Smooth muscle cell (in vitro differentiated cells): ENCODE measurements at regions not wholly inside any gene's neighbourhood (a gene's known extent, or its start where the extent isn't known, plus 50 kb on each side); places are given as distances from the start of the nearest gene placed in this dataset.

ENCODE experiments used
- DNase-seq: peaks from one replicate; lab custom pipeline; 2025; ENCODE audit not compliant: unreplicated experiment; lab: John Stamatoyannopoulos, UW
- H2AFZ ChIP-seq: fragments of 200-600 bp; sonication (generic); 2 replicates; pipeline ENCODE4 v1.6.0; 2016; ENCODE audit warnings: antibody characterized with exemption, low read depth, mild to moderate bottlenecking
- H3F3A ChIP-seq: fragments of 200-600 bp; sonication (generic); 2 replicates; pipeline ENCODE4 v1.6.0; 2017; ENCODE audit warnings: antibody characterized with exemption, low read depth
- H3K27ac ChIP-seq: fragments of 200-600 bp; sonication (generic); 2 replicates; pipeline ENCODE4 v1.5.1; 2016; ENCODE audit warnings: low read depth, mild to moderate bottlenecking
- H3K27me3 ChIP-seq: fragments of 200-600 bp; sonication (generic); 2 replicates; pipeline ENCODE4 v1.6.1; 2016; ENCODE audit warnings: low read depth, mild to moderate bottlenecking
- H3K36me3 ChIP-seq: fragments of 200-600 bp; sonication (generic); 2 replicates; pipeline ENCODE4 v1.5.1; 2016; ENCODE audit warnings: low read depth
- H3K4me1 ChIP-seq: fragments of 200-600 bp; sonication (generic); 2 replicates; pipeline ENCODE4 v1.5.1; 2016; ENCODE audit warnings: low read depth
- H3K4me2 ChIP-seq: fragments of 200-600 bp; sonication (generic); 2 replicates; pipeline ENCODE4 v1.6.0; 2016; ENCODE audit warnings: mild to moderate bottlenecking
- H3K4me3 ChIP-seq: fragments of 200-600 bp; sonication (generic); 2 replicates; pipeline ENCODE4 v1.5.1; 2016; ENCODE audit warnings: mild to moderate bottlenecking
- H3K79me2 ChIP-seq: fragments of 200-600 bp; sonication (generic); 2 replicates; pipeline ENCODE4 v1.6.0; 2016; ENCODE audit warnings: low read depth, mild to moderate bottlenecking
- H3K9ac ChIP-seq: fragments of 200-600 bp; sonication (generic); 2 replicates; pipeline ENCODE4 v1.6.0; 2016; ENCODE audit warnings: low read depth
- H3K9me3 ChIP-seq: fragments of 200-600 bp; sonication (generic); replicated peaks from 2 replicates; pipeline ENCODE4 v1.5.1; 2016; ENCODE audit warnings: low read depth
- H4K20me1 ChIP-seq: fragments of 200-600 bp; sonication (generic); 2 replicates; pipeline ENCODE4 v1.6.0; 2016; ENCODE audit warnings: low read depth
- WGBS: methylation state at CpG from one replicate; pipeline ENCODE4 v1.1.7; 2016; ENCODE audit warnings: low lambda C conversion rate; 5-methylcytosine and 5-hydroxymethylcytosine counted together
- TF ChIP-seq, protein P1 (sequence below): fragments of 200-600 bp; sonication (generic); IDR thresholded peaks from 2 replicates; pipeline ENCODE4 v1.5.1; 2017; ENCODE audit warnings: borderline replicate concordance, mild to moderate bottlenecking, antibody characterized with exemption; ENCODE audit not compliant: insufficient read depth, poor library complexity, severe bottlenecking

DNA sequence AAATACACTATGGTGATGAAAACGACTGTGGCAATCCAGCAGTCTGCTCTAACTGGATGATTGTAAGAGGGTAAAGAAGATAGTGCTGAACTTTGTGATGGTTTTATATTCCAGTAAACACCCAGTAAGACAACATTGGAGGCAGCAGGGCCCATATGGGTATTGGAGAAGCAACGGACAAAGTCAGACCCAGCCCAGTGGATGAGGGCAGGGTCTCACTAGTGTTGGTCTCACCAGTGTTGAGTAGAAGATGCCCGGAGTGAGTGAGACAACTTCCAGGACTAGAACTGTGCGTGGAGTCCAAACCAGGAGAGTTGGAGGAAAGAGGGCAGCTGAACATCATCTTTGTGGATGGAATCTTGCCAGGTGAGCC, 71.9 kb upstream of the CELF4 start:
- H4K20me1 ChIP-seq = no peaks in the 10 kb centered on the region
- H3K36me3 ChIP-seq = no peaks in the 10 kb centered on the region
- no peak overlapping the region for H3K4me3 ChIP-seq
- WGBS = 92% methylated on average over 4 of the region's 4 CpGs
- no peak for DNase-seq
- H3K27me3 ChIP-seq = no peaks in the 10 kb centered on the region
- H3K4me1 ChIP-seq = peaks cover 7% of the 10 kb centered on the region
- no peaks in the 10 kb centered on the region for H3K9me3 ChIP-seq
- TF ChIP-seq, protein P1, sequence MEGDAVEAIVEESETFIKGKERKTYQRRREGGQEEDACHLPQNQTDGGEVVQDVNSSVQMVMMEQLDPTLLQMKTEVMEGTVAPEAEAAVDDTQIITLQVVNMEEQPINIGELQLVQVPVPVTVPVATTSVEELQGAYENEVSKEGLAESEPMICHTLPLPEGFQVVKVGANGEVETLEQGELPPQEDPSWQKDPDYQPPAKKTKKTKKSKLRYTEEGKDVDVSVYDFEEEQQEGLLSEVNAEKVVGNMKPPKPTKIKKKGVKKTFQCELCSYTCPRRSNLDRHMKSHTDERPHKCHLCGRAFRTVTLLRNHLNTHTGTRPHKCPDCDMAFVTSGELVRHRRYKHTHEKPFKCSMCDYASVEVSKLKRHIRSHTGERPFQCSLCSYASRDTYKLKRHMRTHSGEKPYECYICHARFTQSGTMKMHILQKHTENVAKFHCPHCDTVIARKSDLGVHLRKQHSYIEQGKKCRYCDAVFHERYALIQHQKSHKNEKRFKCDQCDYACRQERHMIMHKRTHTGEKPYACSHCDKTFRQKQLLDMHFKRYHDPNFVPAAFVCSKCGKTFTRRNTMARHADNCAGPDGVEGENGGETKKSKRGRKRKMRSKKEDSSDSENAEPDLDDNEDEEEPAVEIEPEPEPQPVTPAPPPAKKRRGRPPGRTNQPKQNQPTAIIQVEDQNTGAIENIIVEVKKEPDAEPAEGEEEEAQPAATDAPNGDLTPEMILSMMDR = no peak
- H3K79me2 ChIP-seq = no peaks in the 10 kb centered on the region
- no peak overlapping the region for H2AFZ ChIP-seq
- no peak overlapping the region for H3K27ac ChIP-seq
- no peak overlapping the region for H3K4me2 ChIP-seq
- no peak overlapping the region for H3K9ac ChIP-seq
- no peaks in the 10 kb centered on the region for H3F3A ChIP-seq

DNA sequence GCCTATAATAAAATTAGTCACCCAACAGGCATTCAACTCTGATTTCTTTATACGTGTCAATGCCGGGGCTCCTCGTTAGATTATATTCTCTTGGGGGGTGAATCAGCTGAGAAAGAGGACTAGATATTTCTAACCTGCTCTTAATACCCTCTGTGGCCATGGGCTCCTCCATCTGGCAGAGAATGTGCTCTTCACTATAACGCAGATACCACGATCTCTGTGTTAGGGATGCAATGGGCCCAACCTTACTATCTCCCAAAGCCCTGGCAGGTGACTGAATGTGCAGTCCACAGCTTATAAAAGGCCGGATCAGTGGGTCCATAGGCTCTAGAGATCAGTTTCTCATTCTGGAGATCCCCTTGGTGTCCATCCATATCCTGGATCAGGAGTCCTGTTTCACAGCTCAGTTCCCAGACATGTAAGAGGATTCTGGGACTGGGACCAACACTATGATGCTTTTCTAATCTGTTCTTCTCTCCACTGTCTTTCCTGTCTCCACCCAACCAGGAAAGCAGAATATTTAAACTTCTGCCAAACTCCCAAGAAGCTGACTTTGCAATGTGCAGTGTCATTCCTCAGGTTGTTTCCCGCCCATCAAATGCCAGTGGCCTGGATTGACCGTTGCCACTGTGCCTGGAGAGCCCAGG, 71.4 kb upstream of the CELF4 start:
- 87% methylated on average over 8 of the region's 8 CpGs for WGBS
- no peaks in the 10 kb centered on the region for H3K79me2 ChIP-seq
- H3K27me3 ChIP-seq = no peaks in the 10 kb centered on the region
- no peak overlapping the region for H2AFZ ChIP-seq
- H3F3A ChIP-seq = no peaks in the 10 kb centered on the region
- no peaks in the 10 kb centered on the region for H3K9me3 ChIP-seq
- TF ChIP-seq, protein P1 = no peak
- DNase-seq = no peak
- no peak overlapping the region for H3K4me2 ChIP-seq
- H4K20me1 ChIP-seq = no peaks in the 10 kb centered on the region
- no peak overlapping the region for H3K9ac ChIP-seq
- no peak overlapping the region for H3K4me3 ChIP-seq
- no peak overlapping the region for H3K27ac ChIP-seq
- peaks cover 7% of the 10 kb centered on the region for H3K4me1 ChIP-seq
- no peaks in the 10 kb centered on the region for H3K36me3 ChIP-seq

DNA sequence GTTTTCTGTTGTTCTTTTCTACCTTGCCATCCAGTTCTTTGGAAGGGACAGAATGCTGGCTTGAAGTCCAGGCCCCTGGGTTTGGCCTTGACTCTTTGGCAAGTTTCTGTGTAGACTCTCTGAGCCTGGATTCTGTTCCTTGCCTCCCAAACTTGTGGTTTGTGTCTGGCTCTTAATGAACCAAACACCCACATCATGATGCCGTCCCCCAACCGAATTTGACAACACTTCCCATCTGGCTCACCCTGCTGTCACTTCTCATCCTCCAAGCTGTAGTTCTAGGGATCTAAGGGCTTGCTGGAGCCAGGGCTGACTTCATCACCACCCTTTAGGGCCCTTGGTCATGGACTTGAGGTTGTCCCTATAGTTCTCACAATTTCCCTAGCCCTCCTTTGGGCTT, 68.9 kb upstream of the CELF4 start:
- no peaks in the 10 kb centered on the region for H3K4me1 ChIP-seq
- no peaks in the 10 kb centered on the region for H3K27me3 ChIP-seq
- H3K9me3 ChIP-seq = no peaks in the 10 kb centered on the region
- no peak overlapping the region for H3K4me2 ChIP-seq
- H3K9ac ChIP-seq = no peak overlapping the region
- H3K79me2 ChIP-seq = no peaks in the 10 kb centered on the region
- WGBS = 98% methylated on average over 2 of the region's 2 CpGs
- H3K36me3 ChIP-seq = no peaks in the 10 kb centered on the region
- H3F3A ChIP-seq = no peaks in the 10 kb centered on the region
- no peak for DNase-seq
- TF ChIP-seq, protein P1 = no peak
- no peak overlapping the region for H2AFZ ChIP-seq
- H3K27ac ChIP-seq = no peak overlapping the region
- no peak overlapping the region for H3K4me3 ChIP-seq
- H4K20me1 ChIP-seq = no peaks in the 10 kb centered on the region

DNA sequence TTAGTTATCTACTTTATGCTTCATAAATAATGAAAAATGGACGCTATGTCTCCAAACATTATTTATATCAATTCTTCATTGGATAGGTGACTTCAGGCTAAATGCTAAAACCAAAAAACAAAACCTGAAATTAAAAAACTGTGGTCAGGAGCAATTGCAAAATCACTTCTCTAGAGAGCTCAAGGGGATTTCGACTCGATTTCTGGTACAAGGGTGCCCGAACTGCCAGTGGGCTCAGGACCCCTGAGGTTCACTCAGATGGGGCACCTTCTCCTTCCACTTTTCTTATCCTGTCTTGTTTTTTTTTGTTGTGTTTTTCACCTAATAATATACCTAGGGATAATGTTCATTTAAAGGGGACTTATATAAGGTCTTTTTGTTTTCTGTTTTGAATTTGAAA, 65.8 kb upstream of the CELF4 start:
- WGBS = 86% methylated on average over 4 of the region's 4 CpGs
- H3K9me3 ChIP-seq = no peaks in the 10 kb centered on the region
- DNase-seq = no peak
- no peaks in the 10 kb centered on the region for H4K20me1 ChIP-seq
- no peaks in the 10 kb centered on the region for H3F3A ChIP-seq
- H3K79me2 ChIP-seq = no peaks in the 10 kb centered on the region
- no peaks in the 10 kb centered on the region for H3K36me3 ChIP-seq
- no peak overlapping the region for H3K4me3 ChIP-seq
- no peaks in the 10 kb centered on the region for H3K4me1 ChIP-seq
- H3K4me2 ChIP-seq = no peak overlapping the region
- TF ChIP-seq, protein P1 = no peak
- no peak overlapping the region for H3K9ac ChIP-seq
- H3K27me3 ChIP-seq = peaks cover 3% of the 10 kb centered on the region
- H2AFZ ChIP-seq = no peak overlapping the region
- no peak overlapping the region for H3K27ac ChIP-seq
